ENCODE measurements at regions not wholly inside any gene's neighbourhood (a gene's known extent, or its start where the extent isn't known, plus 50 kb on each side); places are given as distances from the start of the nearest gene placed in this dataset.

DNA sequence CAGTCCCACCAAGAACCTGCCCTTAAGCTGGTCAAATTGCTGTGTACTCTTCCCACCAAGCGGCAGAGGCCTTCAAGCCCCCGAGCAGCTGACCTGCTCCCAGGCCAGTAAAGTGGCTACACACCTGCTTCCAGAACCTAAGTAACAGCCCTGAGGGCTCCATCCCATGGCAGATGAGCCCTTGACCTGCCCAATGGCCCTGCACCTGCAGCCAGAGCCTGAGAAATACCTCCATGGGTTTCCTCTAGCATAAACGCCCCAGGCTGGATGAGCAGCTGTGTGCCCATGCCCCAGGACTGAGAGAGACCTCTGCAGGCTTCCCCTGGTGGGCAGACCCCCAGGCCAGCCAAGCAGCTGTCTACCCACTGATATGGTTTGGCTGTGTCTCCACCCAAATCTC is 123.0 kb upstream of the LAMA2 start:
- no peak for TF ChIP-seq CTCF (conservative IDR thresholded peaks at IDR 0.05)
- TF ChIP-seq ZFX (IDR thresholded peaks at IDR 0.05), result no peak
- no peak overlapping the region for H3K27ac ChIP-seq

GRCh38 chr6:128759447-128759846 is 123.5 kb upstream of the LAMA2 start:
- H3K27ac ChIP-seq, result no peak overlapping the region
- no peak for TF ChIP-seq CTCF (conservative IDR thresholded peaks at IDR 0.05)
- no peak for TF ChIP-seq ZFX (IDR thresholded peaks at IDR 0.05)

DNA sequence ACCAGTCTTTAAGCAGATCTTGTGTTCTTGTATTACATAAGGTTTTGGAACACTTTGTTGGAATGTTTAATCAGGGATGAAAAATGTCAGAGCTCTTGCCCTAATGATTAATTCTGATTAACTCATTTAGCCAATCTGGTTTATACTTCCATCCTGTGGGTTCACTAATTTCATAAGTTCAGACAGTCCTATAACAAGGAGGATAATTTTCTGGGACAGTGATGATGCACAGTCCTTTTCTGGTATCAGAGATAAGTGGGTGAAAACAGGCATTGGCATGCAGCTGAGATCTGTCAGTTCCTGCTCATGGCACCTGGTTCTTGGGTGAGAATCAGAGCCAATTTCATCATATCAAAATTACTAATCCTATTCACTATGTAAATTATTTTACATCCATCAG is 125.0 kb upstream of the LAMA2 start:
- TF ChIP-seq ZFX (IDR thresholded peaks at IDR 0.05), result no peak
- TF ChIP-seq CTCF (conservative IDR thresholded peaks at IDR 0.05), result no peak
- no peak overlapping the region for H3K27ac ChIP-seq

GRCh38 chr6:128754658-128755256 is 128.2 kb upstream of the LAMA2 start:
- TF ChIP-seq ZFX (IDR thresholded peaks at IDR 0.05) (no peak), CTCF (conservative IDR thresholded peaks at IDR 0.05) (no peak)
- H3K27ac ChIP-seq, result no peak overlapping the region

GRCh38 chr6:128743974-128744765 is 138.8 kb upstream of the LAMA2 start:
- H3K27ac ChIP-seq, result no peak overlapping the region
- no peak for TF ChIP-seq ZFX (IDR thresholded peaks at IDR 0.05)
- no peak for TF ChIP-seq CTCF (conservative IDR thresholded peaks at IDR 0.05)

GRCh38 chr6:128742900-128743299 is 140.0 kb upstream of the LAMA2 start:
- no peak for TF ChIP-seq CTCF (conservative IDR thresholded peaks at IDR 0.05)
- TF ChIP-seq ZFX (IDR thresholded peaks at IDR 0.05), result no peak
- no peak overlapping the region for H3K27ac ChIP-seq

DNA sequence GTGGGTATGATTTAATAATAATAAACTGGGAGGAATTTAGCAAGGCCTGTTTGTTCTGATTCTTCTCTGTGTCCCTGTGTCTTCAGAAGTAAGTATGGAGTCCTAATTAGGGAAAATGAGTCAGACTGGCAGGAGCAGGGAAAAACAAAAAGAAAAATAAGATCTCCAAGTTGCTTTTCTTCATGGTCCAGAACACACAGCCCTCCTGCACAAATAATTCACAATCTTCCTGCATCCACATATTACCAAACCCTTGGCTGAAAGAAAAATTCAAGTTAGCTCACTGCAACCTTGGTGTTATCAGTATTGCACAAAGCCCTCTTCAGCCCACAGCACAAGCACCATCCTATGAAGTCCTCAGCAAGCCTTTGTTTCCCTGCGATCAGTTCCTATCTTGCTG is 142.0 kb upstream of the LAMA2 start:
- H3K27ac ChIP-seq, result no peak overlapping the region
- TF ChIP-seq CTCF (conservative IDR thresholded peaks at IDR 0.05) (no peak), ZFX (IDR thresholded peaks at IDR 0.05) (no peak)
